NB4 (cell line): ENCODE measurements at regions not wholly inside any gene's neighbourhood (a gene's known extent, or its start where the extent isn't known, plus 50 kb on each side); places are given as distances from the start of the nearest gene placed in this dataset.

Source experiments
- MYC ChIP-seq: IDR thresholded peaks from 2 replicates; pipeline ENCODE4 v1.6.1; 2011; ENCODE audit warnings: low read depth, low read length
- POLR2A ChIP-seq: IDR thresholded peaks from 2 replicates; pipeline ENCODE4 v1.6.1; 2011; ENCODE audit warnings: mild to moderate bottlenecking; ENCODE audit not compliant: insufficient read length; ENCODE audit errors: extremely low read depth
- TF ChIP-seq, protein P1 (sequence below): IDR thresholded peaks from one replicate; pipeline ENCODE4 v1.5.1; 2012; ENCODE audit warnings: low read depth, low read length

DNA sequence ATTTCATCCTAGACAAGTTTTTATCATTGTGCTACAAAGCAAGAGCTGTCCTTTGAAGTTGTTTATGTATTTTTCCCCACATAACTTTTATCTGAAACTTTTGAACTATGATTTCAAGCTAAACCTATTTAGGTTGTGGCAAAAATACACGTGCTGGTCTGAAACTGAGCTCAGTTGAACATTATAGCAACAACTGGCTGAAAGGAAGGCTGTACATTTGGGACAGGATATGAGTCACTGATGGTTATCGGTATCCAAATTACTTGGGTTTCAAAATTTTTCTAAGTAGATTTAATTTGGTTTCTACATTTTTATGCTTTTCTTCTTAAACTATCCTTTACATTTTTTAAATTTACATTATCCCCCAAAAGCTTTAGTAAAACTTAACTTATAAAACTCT, 627.3 kb upstream of the NUDT12 start:
- TF ChIP-seq, protein P1, sequence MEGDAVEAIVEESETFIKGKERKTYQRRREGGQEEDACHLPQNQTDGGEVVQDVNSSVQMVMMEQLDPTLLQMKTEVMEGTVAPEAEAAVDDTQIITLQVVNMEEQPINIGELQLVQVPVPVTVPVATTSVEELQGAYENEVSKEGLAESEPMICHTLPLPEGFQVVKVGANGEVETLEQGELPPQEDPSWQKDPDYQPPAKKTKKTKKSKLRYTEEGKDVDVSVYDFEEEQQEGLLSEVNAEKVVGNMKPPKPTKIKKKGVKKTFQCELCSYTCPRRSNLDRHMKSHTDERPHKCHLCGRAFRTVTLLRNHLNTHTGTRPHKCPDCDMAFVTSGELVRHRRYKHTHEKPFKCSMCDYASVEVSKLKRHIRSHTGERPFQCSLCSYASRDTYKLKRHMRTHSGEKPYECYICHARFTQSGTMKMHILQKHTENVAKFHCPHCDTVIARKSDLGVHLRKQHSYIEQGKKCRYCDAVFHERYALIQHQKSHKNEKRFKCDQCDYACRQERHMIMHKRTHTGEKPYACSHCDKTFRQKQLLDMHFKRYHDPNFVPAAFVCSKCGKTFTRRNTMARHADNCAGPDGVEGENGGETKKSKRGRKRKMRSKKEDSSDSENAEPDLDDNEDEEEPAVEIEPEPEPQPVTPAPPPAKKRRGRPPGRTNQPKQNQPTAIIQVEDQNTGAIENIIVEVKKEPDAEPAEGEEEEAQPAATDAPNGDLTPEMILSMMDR, result no peak
- TF ChIP-seq POLR2A, result no peak
- TF ChIP-seq MYC, result peak; percentile 82
